ENCODE measurements at regions not wholly inside any gene's neighbourhood (a gene's known extent, or its start where the extent isn't known, plus 50 kb on each side); places are given as distances from the start of the nearest gene placed in this dataset.
"Not testable (repeated sequence)": the region's sequence is repeated elsewhere in the genome, so short reads cannot be mapped to it uniquely, and the experiment has no call there.

DNA sequence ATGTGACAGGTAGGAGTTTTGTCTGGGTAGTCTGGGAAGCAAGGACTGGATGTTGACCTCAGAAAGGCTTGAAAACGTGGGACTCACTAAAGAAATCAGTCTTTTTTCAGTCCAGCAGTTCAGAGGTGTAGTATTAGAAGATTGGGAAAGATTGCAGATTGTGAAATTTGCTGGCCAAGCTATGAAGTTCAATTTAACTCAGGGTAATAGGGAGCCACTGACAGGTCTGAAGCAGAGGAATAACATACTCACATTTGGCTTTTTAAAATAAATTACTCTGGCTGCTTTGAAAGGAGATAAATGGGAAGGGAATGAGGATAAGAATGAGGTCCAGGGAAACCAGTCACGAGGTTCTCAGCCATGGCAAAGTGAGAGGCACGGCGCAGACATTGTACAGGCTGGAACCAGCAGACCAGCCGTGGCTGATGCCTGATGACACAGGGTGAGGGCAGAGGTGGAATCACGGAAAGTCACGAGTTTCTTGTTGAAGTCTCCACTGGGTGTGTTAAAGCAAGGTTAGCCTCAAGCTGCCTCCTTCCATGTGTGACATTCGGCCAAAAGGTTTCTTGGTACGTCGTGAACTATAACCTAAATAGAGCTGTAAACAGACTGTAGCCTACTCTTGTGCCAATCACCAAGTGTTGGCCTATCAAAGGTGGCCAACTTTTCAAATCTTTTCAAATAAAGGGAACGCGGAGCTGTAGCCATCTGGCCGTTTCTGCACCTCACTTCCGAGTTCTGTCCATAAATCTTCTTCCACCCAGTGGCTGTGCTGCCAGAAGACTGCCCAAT, 377.6 kb downstream of the IRS2 start:
- Histone ChIP-seq H3K9ac (ENCODE audit: insufficient read length) (no peak overlapping the region), H3K36me3 (ENCODE audit: insufficient read depth, low read length) (no peaks in the 10 kb centered on the region), H3K9me3 (ENCODE audit: low read depth, low read length) (no peaks in the 10 kb centered on the region), H3K4me3 (no peak overlapping the region), H3K27ac (no peak overlapping the region)
- TF ChIP-seq POLR2AphosphoS5 (IDR thresholded peaks at IDR 0.05; ENCODE audit: borderline replicate concordance, low read depth, low read length), result no peak
- no peak for DNase-seq (ENCODE audit: low read depth, low spot score)

- H3K9ac ChIP-seq (ENCODE audit: insufficient read length), result no peak overlapping the region
- TF ChIP-seq FOXP2 (optimal IDR thresholded peaks at IDR 0.05; ENCODE audit: control extremely low read depth, extremely low read length, insufficient read depth) (no peak), EZH2 (IDR thresholded peaks at IDR 0.05) (no peak)
- DNase-seq (ENCODE audit: low read depth, low spot score), result no peak
- H3K4me3 ChIP-seq, result no peak overlapping the region
- no peaks in the 10 kb centered on the region for H3K36me3 ChIP-seq (ENCODE audit: insufficient read depth, low read length)
- H3K9me3 ChIP-seq (ENCODE audit: low read depth, low read length), result no peaks in the 10 kb centered on the region
- H3K27ac ChIP-seq, result no peak overlapping the region
Measured at GRCh38 chr13:109406376-109406992, 379.9 kb downstream of the IRS2 start.

GRCh38 chr13:109403012-109403421, 383.4 kb downstream of the IRS2 start:
- Histone ChIP-seq H3K9ac (ENCODE audit: insufficient read length) (no peak overlapping the region), H3K36me3 (ENCODE audit: insufficient read depth, low read length) (no peaks in the 10 kb centered on the region), H3K9me3 (ENCODE audit: low read depth, low read length) (no peaks in the 10 kb centered on the region), H3K27ac (no peak overlapping the region), H3K4me3 (no peak overlapping the region)
- no peak for DNase-seq (ENCODE audit: low read depth, low spot score)
- TF ChIP-seq POLR2AphosphoS5 (IDR thresholded peaks at IDR 0.05; ENCODE audit: borderline replicate concordance, low read depth, low read length) (no peak), EZH2 (IDR thresholded peaks at IDR 0.05) (no peak), FOXP2 (optimal IDR thresholded peaks at IDR 0.05; ENCODE audit: control extremely low read depth, extremely low read length, insufficient read depth) (no peak)

- DNase-seq (ENCODE audit: low read depth, low spot score), result no peak
- TF ChIP-seq EZH2 (IDR thresholded peaks at IDR 0.05) (no peak), FOXP2 (optimal IDR thresholded peaks at IDR 0.05; ENCODE audit: control extremely low read depth, extremely low read length, insufficient read depth) (no peak), POLR2AphosphoS5 (IDR thresholded peaks at IDR 0.05; ENCODE audit: borderline replicate concordance, low read depth, low read length) (no peak)
- no peak overlapping the region for H3K4me3 ChIP-seq
Measured at GRCh38 chr13:109401891-109402290, 384.5 kb downstream of the IRS2 start.

DNA sequence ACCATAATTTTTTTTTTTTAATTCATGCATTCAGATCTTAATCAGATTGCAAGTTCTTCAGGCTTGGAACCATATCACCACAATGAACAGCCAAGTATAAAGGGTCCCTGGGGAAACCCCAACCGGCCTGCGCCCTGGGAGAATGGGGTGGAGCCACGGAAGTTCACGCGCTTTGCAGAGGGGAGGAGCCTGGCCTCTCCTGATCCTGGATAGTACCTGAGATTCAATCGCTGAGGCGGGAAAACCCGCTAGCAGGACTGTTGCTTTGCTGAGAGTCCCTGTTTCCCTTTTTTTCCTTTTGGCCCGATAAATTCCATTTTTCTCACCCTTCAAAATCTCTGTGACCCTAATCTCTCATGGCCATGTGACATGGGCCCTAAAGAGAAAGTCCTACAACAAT, 385.1 kb downstream of the IRS2 start:
- no peaks in the 10 kb centered on the region for H3K9me3 ChIP-seq (ENCODE audit: low read depth, low read length)
- H3K4me3 ChIP-seq, result no peak overlapping the region

More at GRCh38 chr13:109401891-109402290, 384.5 kb downstream of the IRS2 start:
- no peak overlapping the region for H3K9ac ChIP-seq (ENCODE audit: insufficient read length)
- no peaks in the 10 kb centered on the region for H3K9me3 ChIP-seq (ENCODE audit: low read depth, low read length)
- no peak overlapping the region for H3K27ac ChIP-seq
- no peaks in the 10 kb centered on the region for H3K36me3 ChIP-seq (ENCODE audit: insufficient read depth, low read length)

DNA sequence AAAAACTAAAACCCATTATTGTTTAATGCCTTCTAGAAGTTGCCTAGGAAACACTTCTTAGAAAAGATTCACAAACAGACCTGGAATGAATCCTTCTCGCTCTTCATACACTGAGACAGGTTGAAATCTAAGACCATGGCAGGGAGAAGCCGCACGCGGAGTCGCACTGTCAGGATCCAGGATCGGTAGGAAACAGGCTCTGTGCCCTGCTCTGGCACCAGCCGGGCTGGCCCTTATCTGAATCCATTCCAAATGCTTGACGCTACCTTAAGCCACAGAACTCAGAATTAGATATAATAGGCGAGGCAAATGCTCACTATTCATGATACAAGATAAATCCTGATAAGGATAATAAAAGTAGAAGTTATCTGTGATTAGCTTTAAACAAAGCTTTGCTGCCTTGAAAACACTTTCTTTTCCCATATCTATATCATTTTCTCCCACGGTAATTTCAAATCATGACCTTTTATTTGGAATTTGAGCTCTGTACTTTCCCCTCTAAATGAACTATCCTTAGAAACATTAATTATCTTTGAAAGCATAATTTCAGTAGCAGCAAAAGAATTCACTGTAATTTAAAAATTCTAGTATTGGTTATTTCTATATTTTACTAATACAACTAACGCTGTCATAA, 385.6 kb downstream of the IRS2 start:
- Histone ChIP-seq H3K4me3 (peak overlapping the region; percentile 53), H3K9ac (ENCODE audit: insufficient read length) (peak overlapping the region; percentile 30), H3K36me3 (ENCODE audit: insufficient read depth, low read length) (no peaks in the 10 kb centered on the region), H3K9me3 (ENCODE audit: low read depth, low read length) (no peaks in the 10 kb centered on the region), H3K27ac (peak overlapping the region; percentile 80)
- no peak for DNase-seq (ENCODE audit: low read depth, low spot score)
- TF ChIP-seq FOXP2 (optimal IDR thresholded peaks at IDR 0.05; ENCODE audit: control extremely low read depth, extremely low read length, insufficient read depth) (no peak), EZH2 (IDR thresholded peaks at IDR 0.05) (no peak), POLR2AphosphoS5 (IDR thresholded peaks at IDR 0.05; ENCODE audit: borderline replicate concordance, low read depth, low read length) (no peak)

More for the DNA sequence above, 385.1 kb downstream of the IRS2 start:
- no peak overlapping the region for H3K27ac ChIP-seq
- no peak overlapping the region for H3K9ac ChIP-seq (ENCODE audit: insufficient read length)
- no peak for DNase-seq (ENCODE audit: low read depth, low spot score)
- TF ChIP-seq FOXP2 (optimal IDR thresholded peaks at IDR 0.05; ENCODE audit: control extremely low read depth, extremely low read length, insufficient read depth), result no peak
- no peak for TF ChIP-seq POLR2AphosphoS5 (IDR thresholded peaks at IDR 0.05; ENCODE audit: borderline replicate concordance, low read depth, low read length)
- TF ChIP-seq EZH2 (IDR thresholded peaks at IDR 0.05), result no peak
- H3K36me3 ChIP-seq (ENCODE audit: insufficient read depth, low read length), result no peaks in the 10 kb centered on the region

DNA sequence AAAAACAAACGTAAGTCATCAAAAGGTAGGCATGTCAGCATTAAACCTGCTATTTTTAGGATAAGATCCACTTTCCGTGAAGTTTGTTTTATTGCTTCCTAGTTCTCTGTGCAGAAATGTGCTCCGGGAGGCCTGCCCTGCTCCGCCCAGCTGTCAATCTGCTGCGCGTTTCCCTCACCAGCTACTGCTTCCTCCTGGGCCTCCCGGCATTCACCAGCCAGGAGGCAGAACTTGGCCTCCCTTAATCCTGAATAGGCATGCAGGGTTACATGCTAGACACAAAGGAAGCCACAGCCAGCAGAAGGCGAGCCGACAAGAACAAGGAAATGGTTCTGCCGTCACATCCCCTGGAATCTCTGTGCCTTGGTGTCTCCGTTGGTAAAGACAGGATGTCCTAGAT, 386.2 kb downstream of the IRS2 start:
- DNase-seq (ENCODE audit: low read depth, low spot score), result no peak
- TF ChIP-seq POLR2AphosphoS5 (IDR thresholded peaks at IDR 0.05; ENCODE audit: borderline replicate concordance, low read depth, low read length) (peak; percentile 43; the same call in 1 of the 2 replicates), FOXP2 (optimal IDR thresholded peaks at IDR 0.05; ENCODE audit: control extremely low read depth, extremely low read length, insufficient read depth) (no peak), EZH2 (IDR thresholded peaks at IDR 0.05) (no peak)
- peak overlapping the region; percentile 30 for H3K9ac ChIP-seq (ENCODE audit: insufficient read length)
- H3K4me3 ChIP-seq, result peak overlapping the region; percentile 53
- H3K27ac ChIP-seq, result peak overlapping the region; percentile 80
- H3K9me3 ChIP-seq (ENCODE audit: low read depth, low read length), result no peaks in the 10 kb centered on the region
- H3K36me3 ChIP-seq (ENCODE audit: insufficient read depth, low read length), result no peaks in the 10 kb centered on the region

- not testable (repeated sequence) for H3K9ac ChIP-seq (ENCODE audit: insufficient read length); H3K27ac ChIP-seq; H3K36me3 ChIP-seq (ENCODE audit: insufficient read depth, low read length); H3K9me3 ChIP-seq (ENCODE audit: low read depth, low read length); DNase-seq (ENCODE audit: low read depth, low spot score); H3K4me3 ChIP-seq
Measured at GRCh38 chr13:109398071-109398470, 388.3 kb downstream of the IRS2 start.

All from SK-N-MC (cell line).